ENCODE measurements at regions not wholly inside any gene's neighbourhood (a gene's known extent, or its start where the extent isn't known, plus 50 kb on each side); places are given as distances from the start of the nearest gene placed in this dataset.
A peak's percentile ranks its signal among the peaks of the same experiment; 100 is the strongest.

DNA sequence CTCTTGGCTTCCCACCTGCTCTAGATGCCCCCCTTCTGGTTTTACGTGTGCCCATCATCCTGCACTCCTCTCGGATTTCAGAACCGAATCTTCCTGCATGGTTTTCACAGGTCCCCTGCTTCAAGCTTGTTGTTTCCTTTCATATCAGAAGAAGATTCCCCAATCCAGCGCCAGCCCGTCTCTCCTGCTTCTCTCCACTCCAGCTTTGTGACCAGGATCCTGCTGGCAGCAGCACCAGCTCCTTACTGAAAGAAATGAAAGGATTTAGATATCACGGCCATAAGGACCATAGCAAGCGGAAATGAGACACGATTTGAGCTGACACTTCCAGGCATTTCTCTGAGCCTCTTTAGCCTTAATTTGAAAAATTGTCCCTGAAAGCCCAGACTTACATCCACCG, 180.3 kb upstream of the UBE3A start:
- Histone ChIP-seq H3K9ac (no peak overlapping the region), H3K9me3 (ENCODE audit: low read depth) (no peaks in the 10 kb centered on the region), H4K20me1 (ENCODE audit: insufficient read depth) (no peaks in the 10 kb centered on the region), H3K9me2 (ENCODE audit: insufficient read depth) (no peaks in the 10 kb centered on the region), H3K4me1 (ENCODE audit: insufficient read depth) (no peaks in the 10 kb centered on the region), H3F3A (ENCODE audit: insufficient read depth) (no peaks in the 10 kb centered on the region), H3K4me3 (no peak overlapping the region), H3K27ac (no peak overlapping the region), H3K27me3 (replicated peaks; ENCODE audit: insufficient read depth) (no peaks in the 10 kb centered on the region), H3K4me2 (ENCODE audit: unreplicated experiment) (no peak overlapping the region), H2AFZ (no peak overlapping the region), H3K79me2 (ENCODE audit: insufficient read depth) (no peaks in the 10 kb centered on the region), H3K36me3 (ENCODE audit: low read depth) (no peaks in the 10 kb centered on the region)
- WGBS, 2 experiments (ENCODE audit: low coverage in 1 of 2, low lambda C conversion rate in 2 of 2, missing lambda C conversion rate in 2 of 2), result 83% methylated on average over 9 of the region's 9 CpGs
- TF ChIP-seq EZH2phosphoT487 (IDR thresholded peaks at IDR 0.05; ENCODE audit: insufficient read depth, low read depth), result no peak
- TF ChIP-seq EZH2 (IDR thresholded peaks at IDR 0.05; ENCODE audit: insufficient read depth, poor library complexity, severe bottlenecking), result no peak
- DNase-seq, result no peak
- in situ Hi-C loops (cut with MboI), result no loop called here

DNA sequence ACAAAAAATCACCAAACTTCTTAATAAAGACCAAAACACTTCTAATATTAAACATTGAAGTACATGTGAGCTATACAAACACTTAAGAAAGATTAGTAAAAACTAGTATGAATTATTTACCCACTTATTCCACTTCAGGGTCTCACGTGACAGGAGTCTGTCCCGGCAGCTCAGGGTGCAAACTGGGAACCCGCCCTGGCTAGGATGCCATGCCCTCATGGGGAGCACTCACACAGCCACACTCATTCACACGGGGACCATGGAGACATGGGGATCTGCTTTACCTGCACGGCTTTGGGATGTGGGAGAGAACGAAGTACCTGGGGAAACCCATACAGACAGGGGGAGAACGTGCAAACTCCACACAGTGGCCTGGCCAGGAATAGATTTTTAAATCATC, 179.3 kb upstream of the UBE3A start:
- DNase-seq, result no peak
- no peak overlapping the region for H3K27ac ChIP-seq
- no peak overlapping the region for H3K9ac ChIP-seq
- H3K9me3 ChIP-seq (ENCODE audit: low read depth), result no peaks in the 10 kb centered on the region
- H3K4me3 ChIP-seq, result no peak overlapping the region
- H3K79me2 ChIP-seq (ENCODE audit: insufficient read depth), result no peaks in the 10 kb centered on the region
- no peaks in the 10 kb centered on the region for H3K4me1 ChIP-seq (ENCODE audit: insufficient read depth)
- H2AFZ ChIP-seq, result no peak overlapping the region
- no peaks in the 10 kb centered on the region for H3K27me3 ChIP-seq (replicated peaks; ENCODE audit: insufficient read depth)
- 78 to 79% methylated on average over 7 of the region's 7 CpGs for WGBS, 2 experiments (ENCODE audit: low coverage in 1 of 2, low lambda C conversion rate in 2 of 2, missing lambda C conversion rate in 2 of 2)
- in situ Hi-C loops (cut with MboI), result no loop called here
- no peaks in the 10 kb centered on the region for H4K20me1 ChIP-seq (ENCODE audit: insufficient read depth)
- H3K4me2 ChIP-seq (ENCODE audit: unreplicated experiment), result no peak overlapping the region
- no peaks in the 10 kb centered on the region for H3F3A ChIP-seq (ENCODE audit: insufficient read depth)
- no peaks in the 10 kb centered on the region for H3K36me3 ChIP-seq (ENCODE audit: low read depth)
- no peak for TF ChIP-seq EZH2phosphoT487 (IDR thresholded peaks at IDR 0.05; ENCODE audit: insufficient read depth, low read depth)
- no peaks in the 10 kb centered on the region for H3K9me2 ChIP-seq (ENCODE audit: insufficient read depth)

DNA sequence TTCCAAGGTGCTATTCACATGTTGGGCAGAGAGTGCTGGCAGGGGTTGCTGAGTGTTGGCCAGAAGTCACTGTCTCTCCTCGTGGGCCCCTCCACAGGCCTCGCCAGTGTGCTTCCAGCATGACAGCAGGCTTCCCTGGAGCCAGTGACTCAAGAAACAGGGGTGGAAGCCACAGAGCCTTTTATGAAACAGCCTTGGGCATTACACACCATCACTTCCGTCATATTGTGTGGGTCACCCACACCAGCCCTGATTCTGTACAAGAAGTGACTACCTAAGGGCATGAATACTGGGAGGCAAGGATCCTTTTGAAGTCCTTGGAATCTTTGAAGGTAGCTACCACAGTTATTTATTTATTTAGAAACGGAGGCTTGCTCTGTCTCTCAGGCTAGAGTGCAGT, 177.6 kb upstream of the UBE3A start:
- Histone ChIP-seq H3K4me3 (no peak overlapping the region), H3K9me2 (ENCODE audit: insufficient read depth) (no peaks in the 10 kb centered on the region), H3K27me3 (replicated peaks; ENCODE audit: insufficient read depth) (no peaks in the 10 kb centered on the region), H3K27ac (no peak overlapping the region), H4K20me1 (ENCODE audit: insufficient read depth) (no peaks in the 10 kb centered on the region), H3K79me2 (ENCODE audit: insufficient read depth) (no peaks in the 10 kb centered on the region), H3K36me3 (ENCODE audit: low read depth) (no peaks in the 10 kb centered on the region), H2AFZ (no peak overlapping the region), H3K4me2 (ENCODE audit: unreplicated experiment) (no peak overlapping the region), H3K4me1 (ENCODE audit: insufficient read depth) (no peaks in the 10 kb centered on the region), H3K9me3 (ENCODE audit: low read depth) (no peaks in the 10 kb centered on the region), H3K9ac (no peak overlapping the region), H3F3A (ENCODE audit: insufficient read depth) (no peaks in the 10 kb centered on the region)
- no peak for TF ChIP-seq EZH2 (IDR thresholded peaks at IDR 0.05; ENCODE audit: insufficient read depth, poor library complexity, severe bottlenecking)
- no peak for TF ChIP-seq EZH2phosphoT487 (IDR thresholded peaks at IDR 0.05; ENCODE audit: insufficient read depth, low read depth)
- in situ Hi-C loops (cut with MboI), result no loop called here
- WGBS, 2 experiments (ENCODE audit: low coverage in 1 of 2, low lambda C conversion rate in 2 of 2, missing lambda C conversion rate in 2 of 2), result 1 to 4% methylated on average over 4 of the region's 4 CpGs
- peak; percentile 59 for DNase-seq

DNA sequence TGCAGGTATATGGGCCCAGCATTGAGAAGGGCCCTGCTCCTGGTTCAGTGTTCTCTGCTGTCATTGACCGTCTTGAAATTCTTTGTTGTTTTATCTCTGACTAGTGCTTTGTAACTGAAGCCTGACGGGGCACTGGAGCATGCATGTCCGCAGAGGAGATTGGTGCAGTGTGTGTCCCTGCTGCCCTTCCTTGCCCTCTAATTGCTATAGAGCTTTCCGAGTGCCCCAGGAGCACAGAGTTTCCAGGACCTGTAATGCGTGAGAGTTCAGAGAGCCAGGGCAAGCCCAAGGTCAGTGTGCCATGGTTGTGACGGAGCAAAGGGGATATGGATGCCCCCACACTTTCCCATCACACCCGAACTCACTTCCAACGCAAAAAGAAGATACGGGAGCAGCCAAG, 174.3 kb upstream of the UBE3A start:
- in situ Hi-C loops (cut with MboI), result no loop called here
- Histone ChIP-seq H3K27ac (no peak overlapping the region), H3K79me2 (ENCODE audit: insufficient read depth) (no peaks in the 10 kb centered on the region), H3K4me2 (ENCODE audit: unreplicated experiment) (no peak overlapping the region), H3K36me3 (ENCODE audit: low read depth) (no peaks in the 10 kb centered on the region), H3K4me3 (no peak overlapping the region), H3F3A (ENCODE audit: insufficient read depth) (no peaks in the 10 kb centered on the region), H3K9me2 (ENCODE audit: insufficient read depth) (no peaks in the 10 kb centered on the region), H3K4me1 (ENCODE audit: insufficient read depth) (no peaks in the 10 kb centered on the region), H2AFZ (no peak overlapping the region), H3K9ac (no peak overlapping the region), H4K20me1 (ENCODE audit: insufficient read depth) (no peaks in the 10 kb centered on the region), H3K27me3 (replicated peaks; ENCODE audit: insufficient read depth) (no peaks in the 10 kb centered on the region), H3K9me3 (ENCODE audit: low read depth) (no peaks in the 10 kb centered on the region)
- TF ChIP-seq EZH2 (IDR thresholded peaks at IDR 0.05; ENCODE audit: insufficient read depth, poor library complexity, severe bottlenecking), result no peak
- no peak for TF ChIP-seq EZH2phosphoT487 (IDR thresholded peaks at IDR 0.05; ENCODE audit: insufficient read depth, low read depth)
- 79 to 83% methylated on average over 9 of the region's 9 CpGs for WGBS, 2 experiments (ENCODE audit: low coverage in 1 of 2, low lambda C conversion rate in 2 of 2, missing lambda C conversion rate in 2 of 2)
- no peak for DNase-seq

DNA sequence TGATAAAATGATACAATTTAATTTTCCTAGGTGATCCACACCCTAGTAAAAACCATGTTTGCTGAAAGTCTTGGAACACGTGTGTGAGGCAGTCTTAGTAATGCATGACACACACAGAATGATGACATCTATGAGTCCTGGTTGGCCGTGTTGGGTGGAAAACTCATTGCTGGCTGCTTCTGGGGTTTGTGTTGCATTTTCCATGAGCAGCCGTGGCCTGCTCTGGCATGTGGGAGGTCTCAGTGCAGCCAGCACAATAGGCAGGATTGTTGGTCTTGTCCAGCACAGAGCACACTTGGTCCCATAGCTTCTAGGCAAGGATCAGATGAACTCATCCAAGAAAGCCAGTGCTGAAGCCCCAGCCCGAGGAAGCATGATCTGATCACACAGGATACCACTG, 172.8 kb upstream of the UBE3A start:
- Histone ChIP-seq H3K9ac (no peak overlapping the region), H3K4me1 (ENCODE audit: insufficient read depth) (no peaks in the 10 kb centered on the region), H3K27ac (no peak overlapping the region), H3K27me3 (replicated peaks; ENCODE audit: insufficient read depth) (no peaks in the 10 kb centered on the region), H3K36me3 (ENCODE audit: low read depth) (no peaks in the 10 kb centered on the region), H2AFZ (no peak overlapping the region), H3K4me3 (no peak overlapping the region), H3K4me2 (ENCODE audit: unreplicated experiment) (no peak overlapping the region), H3K79me2 (ENCODE audit: insufficient read depth) (no peaks in the 10 kb centered on the region), H4K20me1 (ENCODE audit: insufficient read depth) (no peaks in the 10 kb centered on the region), H3F3A (ENCODE audit: insufficient read depth) (no peaks in the 10 kb centered on the region), H3K9me3 (ENCODE audit: low read depth) (no peaks in the 10 kb centered on the region), H3K9me2 (ENCODE audit: insufficient read depth) (no peaks in the 10 kb centered on the region)
- peak; percentile 79 for DNase-seq
- WGBS, 2 experiments (ENCODE audit: low coverage in 1 of 2, low lambda C conversion rate in 2 of 2, missing lambda C conversion rate in 2 of 2), result 0 to 3% methylated on average over 4 of the region's 4 CpGs
- in situ Hi-C loops (cut with MboI), result no loop called here
- TF ChIP-seq EZH2phosphoT487 (IDR thresholded peaks at IDR 0.05; ENCODE audit: insufficient read depth, low read depth), result no peak
- TF ChIP-seq EZH2 (IDR thresholded peaks at IDR 0.05; ENCODE audit: insufficient read depth, poor library complexity, severe bottlenecking), result no peak
